Ishikawa (cell line): ENCODE measurements at regions not wholly inside any gene's neighbourhood (a gene's known extent, or its start where the extent isn't known, plus 50 kb on each side); places are given as distances from the start of the nearest gene placed in this dataset.

Experiments used
- CREB1 ChIP-seq: IDR thresholded peaks from 2 replicates; pipeline ENCODE4 v1.6.1; 2012; ENCODE audit warnings: low read depth
- FOXM1 ChIP-seq: IDR thresholded peaks from 2 replicates; pipeline ENCODE4 v1.6.1; 2012; ENCODE audit warnings: low read depth, borderline replicate concordance
- TAF1 ChIP-seq: IDR thresholded peaks from 2 replicates; pipeline ENCODE4 v1.6.1; 2012; ENCODE audit warnings: low read depth, mild to moderate bottlenecking
- TCF12 ChIP-seq: IDR thresholded peaks from 2 replicates; pipeline ENCODE4 v1.6.1; 2012; ENCODE audit warnings: low read depth
- TF ChIP-seq, protein P1 (sequence below): IDR thresholded peaks from 2 replicates; pipeline ENCODE4 v1.6.1; 2012
- TF ChIP-seq, protein P2 (sequence below): IDR thresholded peaks from 2 replicates; pipeline ENCODE4 v1.6.1; 2012; ENCODE audit warnings: low read depth, mild to moderate bottlenecking

DNA sequence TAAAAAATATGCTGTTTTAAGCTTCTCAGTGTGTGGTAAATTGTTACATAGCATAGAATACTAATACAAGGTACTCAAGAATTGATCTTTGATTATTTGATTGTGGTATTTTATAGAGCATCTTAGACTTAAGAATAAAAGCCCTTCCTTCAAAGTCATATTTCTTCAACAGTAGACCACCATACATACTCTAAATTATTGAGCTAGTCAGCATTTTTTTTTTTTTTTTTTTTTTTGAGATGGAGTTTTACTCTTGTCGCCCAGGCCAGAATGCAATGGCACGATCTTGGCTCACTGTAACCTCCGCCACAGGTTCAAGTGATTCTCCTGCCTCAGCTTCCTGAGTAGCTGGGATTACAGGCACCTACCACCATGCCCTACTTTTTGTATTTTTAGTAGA is 436.7 kb upstream of the LUZP2 start:
- TF ChIP-seq, protein P1, sequence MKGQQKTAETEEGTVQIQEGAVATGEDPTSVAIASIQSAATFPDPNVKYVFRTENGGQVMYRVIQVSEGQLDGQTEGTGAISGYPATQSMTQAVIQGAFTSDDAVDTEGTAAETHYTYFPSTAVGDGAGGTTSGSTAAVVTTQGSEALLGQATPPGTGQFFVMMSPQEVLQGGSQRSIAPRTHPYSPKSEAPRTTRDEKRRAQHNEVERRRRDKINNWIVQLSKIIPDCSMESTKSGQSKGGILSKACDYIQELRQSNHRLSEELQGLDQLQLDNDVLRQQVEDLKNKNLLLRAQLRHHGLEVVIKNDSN, result no peak
- TF ChIP-seq, protein P2, sequence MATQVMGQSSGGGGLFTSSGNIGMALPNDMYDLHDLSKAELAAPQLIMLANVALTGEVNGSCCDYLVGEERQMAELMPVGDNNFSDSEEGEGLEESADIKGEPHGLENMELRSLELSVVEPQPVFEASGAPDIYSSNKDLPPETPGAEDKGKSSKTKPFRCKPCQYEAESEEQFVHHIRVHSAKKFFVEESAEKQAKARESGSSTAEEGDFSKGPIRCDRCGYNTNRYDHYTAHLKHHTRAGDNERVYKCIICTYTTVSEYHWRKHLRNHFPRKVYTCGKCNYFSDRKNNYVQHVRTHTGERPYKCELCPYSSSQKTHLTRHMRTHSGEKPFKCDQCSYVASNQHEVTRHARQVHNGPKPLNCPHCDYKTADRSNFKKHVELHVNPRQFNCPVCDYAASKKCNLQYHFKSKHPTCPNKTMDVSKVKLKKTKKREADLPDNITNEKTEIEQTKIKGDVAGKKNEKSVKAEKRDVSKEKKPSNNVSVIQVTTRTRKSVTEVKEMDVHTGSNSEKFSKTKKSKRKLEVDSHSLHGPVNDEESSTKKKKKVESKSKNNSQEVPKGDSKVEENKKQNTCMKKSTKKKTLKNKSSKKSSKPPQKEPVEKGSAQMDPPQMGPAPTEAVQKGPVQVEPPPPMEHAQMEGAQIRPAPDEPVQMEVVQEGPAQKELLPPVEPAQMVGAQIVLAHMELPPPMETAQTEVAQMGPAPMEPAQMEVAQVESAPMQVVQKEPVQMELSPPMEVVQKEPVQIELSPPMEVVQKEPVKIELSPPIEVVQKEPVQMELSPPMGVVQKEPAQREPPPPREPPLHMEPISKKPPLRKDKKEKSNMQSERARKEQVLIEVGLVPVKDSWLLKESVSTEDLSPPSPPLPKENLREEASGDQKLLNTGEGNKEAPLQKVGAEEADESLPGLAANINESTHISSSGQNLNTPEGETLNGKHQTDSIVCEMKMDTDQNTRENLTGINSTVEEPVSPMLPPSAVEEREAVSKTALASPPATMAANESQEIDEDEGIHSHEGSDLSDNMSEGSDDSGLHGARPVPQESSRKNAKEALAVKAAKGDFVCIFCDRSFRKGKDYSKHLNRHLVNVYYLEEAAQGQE, result no peak
- TF ChIP-seq TAF1 (no peak), FOXM1 (no peak), TCF12 (no peak), CREB1 (no peak)
